ENCODE measurements at regions not wholly inside any gene's neighbourhood (a gene's known extent, or its start where the extent isn't known, plus 50 kb on each side); places are given as distances from the start of the nearest gene placed in this dataset.

GRCh38 chr12:18145924-18146323 lies 55.9 kb upstream of the RERGL start:
- no peak for TF ChIP-seq CTCF (IDR thresholded peaks at IDR 0.05; ENCODE audit: insufficient read depth, low read depth, low read length)
- no peak overlapping the region for H3K4me3 ChIP-seq (ENCODE audit: low read depth, low read length)
- CTCF ChIA-PET: no interaction called here
- POLR2A ChIA-PET: no interaction called here
- DNase-seq (ENCODE audit: low read depth): no peak
- no peaks in the 10 kb centered on the region for H3K36me3 ChIP-seq (ENCODE audit: control insufficient read depth, insufficient read depth, low read length)
- H3K27me3 ChIP-seq (ENCODE audit: control insufficient read depth, insufficient read depth, low read length): no peaks in the 10 kb centered on the region

GRCh38 chr12:18141048-18141982 lies 51.3 kb upstream of the RERGL start:
- POLR2A ChIA-PET: no interaction called here
- CTCF ChIA-PET: interaction anchor here (0.9 kb wide), 1 partner anchor 1911 kb away, joined by 3 read pairs; no protein-coding TSS in a partner anchor
- Histone ChIP-seq H3K27me3 (ENCODE audit: control insufficient read depth, insufficient read depth, low read length) (no peaks in the 10 kb centered on the region), H3K36me3 (ENCODE audit: control insufficient read depth, insufficient read depth, low read length) (no peaks in the 10 kb centered on the region), H3K4me3 (ENCODE audit: low read depth, low read length) (no peak overlapping the region)
- DNase-seq (ENCODE audit: low read depth): no peak
- no peak for TF ChIP-seq CTCF (IDR thresholded peaks at IDR 0.05; ENCODE audit: insufficient read depth, low read depth, low read length)

- Histone ChIP-seq H3K4me3 (ENCODE audit: low read depth, low read length) (no peak overlapping the region), H3K36me3 (ENCODE audit: control insufficient read depth, insufficient read depth, low read length) (no peaks in the 10 kb centered on the region), H3K27me3 (ENCODE audit: control insufficient read depth, insufficient read depth, low read length) (no peaks in the 10 kb centered on the region)
- DNase-seq (ENCODE audit: low read depth): no peak
- CTCF ChIA-PET: interaction anchor here (0.6 to 2.0 kb wide), 3 partner anchors 9 to 12 kb away, joined by 3 to 6 read pairs (median 5); no protein-coding TSS in a partner anchor
- peak; percentile 34 for TF ChIP-seq CTCF (IDR thresholded peaks at IDR 0.05; ENCODE audit: insufficient read depth, low read depth, low read length)
- POLR2A ChIA-PET: no interaction called here
Observed at GRCh38 chr12:18139989-18140596, 50.1 kb upstream of the RERGL start.

Measured in BJ (cell line).